ENCODE measurements at regions not wholly inside any gene's neighbourhood (a gene's known extent, or its start where the extent isn't known, plus 50 kb on each side); places are given as distances from the start of the nearest gene placed in this dataset.
"Not testable (repeated sequence)": the region's sequence is repeated elsewhere in the genome, so short reads cannot be mapped to it uniquely, and the experiment has no call there.

DNA sequence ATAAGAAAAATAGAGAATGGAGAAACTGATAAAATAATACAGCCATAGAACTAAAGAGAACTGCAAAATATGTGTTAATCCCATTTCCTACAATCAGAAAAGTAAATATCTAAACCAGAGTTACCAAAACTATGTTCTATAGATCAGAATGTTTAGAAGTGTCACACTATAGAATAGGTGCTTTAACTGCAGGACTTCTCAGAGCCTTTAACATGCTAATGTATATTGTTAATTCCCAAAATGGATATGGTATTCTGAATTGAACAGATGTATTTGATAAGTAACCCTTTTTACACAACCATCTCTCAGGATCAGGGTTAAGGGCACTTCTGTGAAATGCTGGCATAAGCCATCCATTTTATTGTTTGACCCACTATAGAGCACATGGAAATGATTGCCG, 200.3 kb downstream of the SHOX2 start:
- no peak for TF ChIP-seq POLR2A (IDR thresholded peaks at IDR 0.05)
- no peak for TF ChIP-seq POLR2AphosphoS5 (IDR thresholded peaks at IDR 0.05)
- TF ChIP-seq CTCF (IDR thresholded peaks at IDR 0.05), result no peak
- intact Hi-C loops (cut with DNase I), result no loop called here
- Histone ChIP-seq H3K9me3 (no peaks in the 10 kb centered on the region), H3K36me3 (no peaks in the 10 kb centered on the region), H3K27ac (no peak overlapping the region), H3K27me3 (replicated peaks; ENCODE audit: insufficient read depth) (no peaks in the 10 kb centered on the region), H3K4me3 (no peak overlapping the region), H3K4me1 (replicated peaks) (no peaks in the 10 kb centered on the region)
- WGBS, result 83% methylated on average over 1 of the region's 1 CpG
- no peak for DNase-seq (ENCODE audit: low spot score)

DNA sequence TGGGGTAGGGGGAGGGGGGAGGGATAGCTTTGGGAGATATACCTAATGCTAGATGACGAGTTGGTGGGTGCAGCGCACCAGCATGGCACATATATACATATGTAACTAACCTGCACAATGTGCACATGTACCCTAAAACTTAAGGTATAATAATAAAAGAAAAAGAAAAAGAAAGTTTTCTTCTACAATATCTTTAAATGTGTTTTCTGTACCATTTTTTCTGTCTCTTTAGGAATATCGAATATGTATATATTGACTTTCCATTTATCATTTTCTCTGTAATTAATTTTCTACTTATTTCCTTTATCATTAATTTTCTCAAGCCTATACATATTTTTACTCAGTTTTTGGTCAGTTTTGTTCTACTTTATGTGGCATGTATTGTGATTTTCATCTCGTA, 203.5 kb downstream of the SHOX2 start:
- 96% methylated on average over 4 of the region's 4 CpGs for WGBS
- H3K36me3 ChIP-seq; DNase-seq (ENCODE audit: low spot score); H3K4me1 ChIP-seq (replicated peaks); H3K27ac ChIP-seq; H3K9me3 ChIP-seq; H3K4me3 ChIP-seq; intact Hi-C loops (cut with DNase I); H3K27me3 ChIP-seq (replicated peaks; ENCODE audit: insufficient read depth): not testable (repeated sequence)

GRCh38 chr3:157888040-157888439, 218.2 kb downstream of the SHOX2 start:
- TF ChIP-seq POLR2A (IDR thresholded peaks at IDR 0.05) (no peak), POLR2AphosphoS5 (IDR thresholded peaks at IDR 0.05) (no peak), CTCF (IDR thresholded peaks at IDR 0.05) (no peak)
- intact Hi-C loops (cut with DNase I), result no loop called here
- WGBS, result 88% methylated on average over 1 of the region's 1 CpG
- no peaks in the 10 kb centered on the region for H3K4me1 ChIP-seq (replicated peaks)
- no peaks in the 10 kb centered on the region for H3K27me3 ChIP-seq (replicated peaks; ENCODE audit: insufficient read depth)
- no peaks in the 10 kb centered on the region for H3K9me3 ChIP-seq
- H3K36me3 ChIP-seq, result no peaks in the 10 kb centered on the region
- no peak overlapping the region for H3K4me3 ChIP-seq
- H3K27ac ChIP-seq, result no peak overlapping the region
- DNase-seq (ENCODE audit: low spot score), result no peak

- no peak for DNase-seq (ENCODE audit: low spot score)
- H3K27ac ChIP-seq, result no peak overlapping the region
- no peaks in the 10 kb centered on the region for H3K4me1 ChIP-seq (replicated peaks)
- H3K27me3 ChIP-seq (replicated peaks; ENCODE audit: insufficient read depth), result no peaks in the 10 kb centered on the region
- no peaks in the 10 kb centered on the region for H3K36me3 ChIP-seq
- intact Hi-C loops (cut with DNase I), result no loop called here
- 53% methylated on average over 2 of the region's 2 CpGs for WGBS
- TF ChIP-seq POLR2A (IDR thresholded peaks at IDR 0.05) (no peak), POLR2AphosphoS5 (IDR thresholded peaks at IDR 0.05) (no peak), CTCF (IDR thresholded peaks at IDR 0.05) (no peak)
- no peaks in the 10 kb centered on the region for H3K9me3 ChIP-seq
- H3K4me3 ChIP-seq, result no peak overlapping the region
These were observed 229.7 kb downstream of the SHOX2 start for GRCh38 chr3:157876556-157876955.

DNA sequence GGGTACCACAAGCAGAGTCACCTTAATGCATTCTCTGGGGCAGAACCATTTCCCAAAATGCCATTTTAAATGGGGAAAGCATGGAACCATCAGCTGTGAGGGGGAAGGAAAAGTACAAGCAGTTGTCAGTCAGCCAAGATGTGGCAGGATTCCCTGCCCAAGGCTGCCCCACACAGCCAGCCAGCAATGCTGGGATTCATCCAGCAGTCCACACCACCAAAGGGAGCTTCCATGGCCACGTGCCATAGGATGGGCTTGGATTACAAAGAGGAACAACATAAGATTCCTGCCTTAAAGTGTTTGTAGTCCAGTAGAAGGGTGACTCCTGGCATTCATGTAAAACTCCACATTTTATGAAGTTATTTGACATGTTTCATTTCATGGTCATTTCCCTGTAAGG, 233.3 kb downstream of the SHOX2 start:
- H3K27ac ChIP-seq, result no peak overlapping the region
- intact Hi-C loops (cut with DNase I), result no loop called here
- H3K27me3 ChIP-seq (replicated peaks; ENCODE audit: insufficient read depth), result no peaks in the 10 kb centered on the region
- no peaks in the 10 kb centered on the region for H3K36me3 ChIP-seq
- H3K4me3 ChIP-seq, result no peak overlapping the region
- H3K9me3 ChIP-seq, result no peaks in the 10 kb centered on the region
- no peaks in the 10 kb centered on the region for H3K4me1 ChIP-seq (replicated peaks)
- TF ChIP-seq POLR2A (IDR thresholded peaks at IDR 0.05) (no peak), CTCF (IDR thresholded peaks at IDR 0.05) (no peak), POLR2AphosphoS5 (IDR thresholded peaks at IDR 0.05) (no peak)
- WGBS, result 50% methylated on average over 1 of the region's 1 CpG
- DNase-seq (ENCODE audit: low spot score), result no peak

Data from prostate gland (tissue), 2 donors.